Skeletal muscle cell (primary cell): ENCODE measurements at regions not wholly inside any gene's neighbourhood (a gene's known extent, or its start where the extent isn't known, plus 50 kb on each side); places are given as distances from the start of the nearest gene placed in this dataset.
"Not testable (repeated sequence)": the region's sequence is repeated elsewhere in the genome, so short reads cannot be mapped to it uniquely, and the experiment has no call there.

Source experiments
- DNase-seq: peaks from one replicate; pipeline ENCODE4 v3.0.0-alpha.2; 2010; ENCODE audit warnings: low read depth
- H3K4me3 ChIP-seq: 2 replicates; pipeline ENCODE4 v1.5.1; 2011; ENCODE audit warnings: low read depth, mild to moderate bottlenecking, control low read depth, low read length, moderate library complexity

DNA sequence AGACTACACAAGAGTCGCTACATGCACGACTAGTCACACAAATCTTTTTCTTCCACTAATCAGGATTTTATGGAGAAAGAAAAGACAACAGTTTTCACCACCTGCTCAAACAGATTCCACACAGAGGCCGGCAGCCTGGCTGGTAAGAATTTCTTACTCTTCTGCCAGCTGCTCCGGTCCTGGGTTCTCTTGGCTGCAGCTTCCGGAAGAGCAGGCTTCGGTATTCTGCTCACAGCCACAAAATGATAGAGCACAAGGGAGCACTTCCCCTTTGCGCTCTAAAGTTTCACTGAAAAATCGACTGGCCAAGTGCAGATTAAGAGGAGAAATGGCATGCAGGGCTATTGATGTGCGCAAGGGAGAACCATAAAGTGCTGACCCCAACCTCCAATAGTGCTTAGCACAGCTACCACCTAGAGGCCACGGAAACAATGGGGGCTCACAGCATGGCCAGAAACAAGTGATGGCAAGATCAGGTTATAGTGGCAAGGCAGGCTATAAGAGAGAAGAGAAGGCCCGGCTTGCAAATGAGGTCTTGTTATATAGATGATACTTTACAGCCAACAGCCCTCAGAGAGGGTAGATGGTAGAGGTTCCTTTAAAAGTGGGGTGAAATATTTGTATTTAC, 114.2 kb upstream of the ACBD5 start:
- DNase-seq, H3K4me3 ChIP-seq: not testable (repeated sequence)

- DNase-seq, H3K4me3 ChIP-seq: not testable (repeated sequence)
Measured at GRCh38 chr10:27354100-27354499, 113.5 kb upstream of the ACBD5 start.

DNA sequence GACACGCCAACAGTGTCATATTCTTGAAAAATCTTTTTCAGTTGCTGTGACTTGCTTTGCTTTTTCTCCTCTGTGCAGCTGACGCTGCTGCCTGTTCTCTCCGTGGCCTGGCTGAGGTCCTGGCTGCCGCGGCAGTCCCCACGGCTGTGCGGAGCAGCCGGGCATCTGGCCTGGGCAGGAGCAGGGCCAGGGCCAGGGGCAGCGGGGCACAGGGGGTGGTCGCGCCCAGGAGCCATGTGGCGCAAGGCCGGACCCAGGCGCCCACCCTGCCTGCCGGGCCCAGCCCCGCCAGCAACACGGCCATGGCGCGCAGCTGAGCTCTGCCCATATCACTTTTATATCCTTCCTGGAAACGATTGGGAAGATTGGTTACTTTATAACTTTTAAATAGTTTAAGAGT, 109.4 kb upstream of the ACBD5 start:
- H3K4me3 ChIP-seq = no peak overlapping the region
- no peak for DNase-seq

DNA sequence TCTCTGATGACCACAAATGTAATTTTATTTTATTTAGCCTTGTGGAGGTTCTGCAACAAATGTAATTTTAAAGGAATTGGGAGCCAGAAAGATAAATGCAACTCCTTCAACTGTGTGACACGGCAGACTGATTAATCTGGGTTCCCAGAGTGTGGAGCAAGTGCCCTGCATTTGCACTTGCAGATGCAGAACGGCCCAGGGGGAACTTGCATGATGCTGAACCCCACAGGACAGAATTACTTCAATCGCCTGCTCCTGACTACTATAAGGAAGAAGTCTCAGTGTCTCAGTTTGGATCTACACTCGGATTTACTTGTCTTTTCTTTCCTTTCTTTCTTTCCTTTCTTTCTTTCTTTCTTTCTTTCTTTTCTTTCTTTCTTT, 107.2 kb upstream of the ACBD5 start:
- DNase-seq, H3K4me3 ChIP-seq: not testable (repeated sequence)

DNA sequence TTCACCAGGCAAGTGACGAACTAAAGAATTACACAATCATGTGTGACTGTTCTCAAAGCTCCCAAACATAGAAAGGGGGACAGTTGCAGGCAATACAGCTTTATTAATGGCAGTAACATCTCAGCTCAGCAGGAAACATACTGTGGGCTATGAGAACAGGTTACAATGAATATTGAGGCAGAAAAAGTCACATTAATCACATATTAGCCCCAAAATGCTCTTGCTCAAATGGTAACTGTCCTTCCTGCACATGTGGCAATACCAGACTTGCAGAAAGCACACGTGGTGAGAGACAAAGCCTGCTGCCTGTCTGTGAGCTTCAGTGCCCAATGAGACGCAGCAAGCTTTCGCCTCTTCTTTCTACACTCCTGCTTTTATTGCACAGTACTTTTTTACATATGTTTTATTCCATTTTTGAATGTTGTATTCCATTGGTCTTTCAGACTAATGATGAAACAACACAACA, 104.9 kb upstream of the ACBD5 start:
- DNase-seq = no peak
- no peak overlapping the region for H3K4me3 ChIP-seq

GRCh38 chr10:27344568-27345454, 104.2 kb upstream of the ACBD5 start:
- DNase-seq = no peak
- H3K4me3 ChIP-seq = no peak overlapping the region

- H3K4me3 ChIP-seq = no peak overlapping the region
- DNase-seq = no peak
Measured at GRCh38 chr10:27341001-27341400, 100.4 kb upstream of the ACBD5 start.

DNA sequence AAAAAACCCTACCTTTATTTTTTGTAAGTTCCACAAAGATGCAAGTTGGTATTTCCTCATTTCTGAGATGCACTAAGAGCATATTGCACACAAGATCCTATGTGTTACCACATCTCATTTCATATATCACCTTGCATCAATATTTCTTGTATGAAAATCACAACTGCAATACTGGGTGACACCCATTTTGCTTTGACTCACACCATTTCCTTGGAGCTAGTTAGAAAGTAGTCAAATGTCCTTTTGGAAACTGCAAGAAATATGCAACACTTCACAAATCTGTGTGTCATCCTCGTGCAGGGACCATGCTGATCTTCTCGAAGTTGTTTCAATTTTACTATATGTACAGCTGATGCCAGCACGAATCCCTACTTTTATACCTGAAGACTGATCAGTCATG, 94.6 kb upstream of the ACBD5 start:
- not testable (repeated sequence) for DNase-seq, H3K4me3 ChIP-seq

DNA sequence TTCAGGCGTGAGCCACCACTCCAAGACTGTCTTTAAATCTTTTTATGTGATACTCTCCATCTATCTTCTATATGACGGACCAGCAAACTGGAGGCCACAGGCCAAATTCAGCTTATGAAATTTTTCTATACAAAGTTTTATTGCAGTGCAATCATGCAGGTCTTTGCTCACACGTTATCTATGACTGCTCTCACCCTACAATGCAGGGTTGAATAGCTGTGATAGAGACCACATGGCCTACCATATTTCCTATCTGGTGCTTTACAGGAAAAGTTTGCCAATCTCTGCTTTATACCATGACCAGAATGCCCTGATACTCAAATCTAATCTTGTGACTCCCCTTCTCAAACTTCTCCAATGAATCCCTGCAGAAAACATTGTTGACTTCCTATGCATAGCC, 89.5 kb upstream of the ACBD5 start:
- DNase-seq = no peak
- no peak overlapping the region for H3K4me3 ChIP-seq

GRCh38 chr10:27328946-27329345, 88.3 kb upstream of the ACBD5 start:
- no peak for DNase-seq

GRCh38 chr10:27326748-27327147, 86.2 kb upstream of the ACBD5 start:
- DNase-seq, H3K4me3 ChIP-seq: not testable (repeated sequence)

More at GRCh38 chr10:27328946-27329345, 88.3 kb upstream of the ACBD5 start:
- H3K4me3 ChIP-seq = no peak overlapping the region

DNA sequence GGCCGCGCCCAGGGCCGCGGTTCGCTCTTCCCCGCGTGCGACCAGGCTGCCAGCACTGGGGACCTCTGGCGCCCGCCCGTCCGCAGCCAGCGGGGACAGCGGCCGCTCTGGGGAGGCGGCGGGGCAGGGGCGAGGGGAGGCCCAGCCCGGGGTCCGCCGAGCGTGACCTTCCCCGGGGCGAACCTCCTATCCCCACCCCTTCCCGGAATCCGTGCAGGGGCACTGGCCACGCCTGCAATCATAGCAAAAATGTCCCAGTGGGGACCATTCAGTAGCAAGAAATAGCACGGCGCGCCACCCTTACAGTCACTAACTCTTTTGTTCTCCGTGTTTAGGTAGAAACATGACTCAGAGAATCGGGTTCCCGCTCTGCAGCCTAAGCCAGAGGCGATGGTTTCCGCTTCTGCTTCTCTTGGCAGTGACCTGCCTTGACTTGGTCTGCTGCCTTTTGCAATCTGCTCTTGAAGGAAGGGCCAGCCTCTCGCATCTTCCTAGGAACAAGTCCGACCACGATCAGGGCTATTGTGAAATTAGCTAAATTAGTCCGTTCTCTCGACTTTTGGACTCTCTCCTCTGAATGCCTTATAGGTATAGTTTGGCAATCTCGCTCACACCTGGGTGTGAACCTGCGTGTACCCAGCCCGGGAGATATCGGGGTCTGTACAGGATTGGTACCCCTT, 79.3 kb upstream of the ACBD5 start:
- peak; percentile 7 for DNase-seq
- H3K4me3 ChIP-seq = peak overlapping the region; percentile 26

DNA sequence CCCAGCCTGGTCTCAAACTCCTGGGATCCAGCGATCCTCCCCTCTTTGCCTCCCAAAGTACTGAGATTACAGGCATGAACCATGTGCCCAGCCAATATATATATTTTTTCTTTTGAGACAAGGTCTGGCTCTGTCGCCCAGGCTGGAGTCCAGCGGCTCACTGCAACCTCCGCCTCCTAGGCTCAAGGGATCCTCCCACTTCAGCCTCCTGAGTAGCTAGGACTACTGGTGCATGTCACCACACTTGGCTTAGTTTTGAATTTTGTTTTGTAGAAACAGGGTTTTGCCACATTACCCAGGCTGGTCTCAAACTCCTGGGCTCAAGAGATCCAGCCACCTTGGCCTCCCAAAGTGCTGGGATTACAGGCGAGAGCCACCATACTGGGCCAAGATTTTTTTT, 78.5 kb upstream of the ACBD5 start:
- H3K4me3 ChIP-seq = not testable (repeated sequence)

DNA sequence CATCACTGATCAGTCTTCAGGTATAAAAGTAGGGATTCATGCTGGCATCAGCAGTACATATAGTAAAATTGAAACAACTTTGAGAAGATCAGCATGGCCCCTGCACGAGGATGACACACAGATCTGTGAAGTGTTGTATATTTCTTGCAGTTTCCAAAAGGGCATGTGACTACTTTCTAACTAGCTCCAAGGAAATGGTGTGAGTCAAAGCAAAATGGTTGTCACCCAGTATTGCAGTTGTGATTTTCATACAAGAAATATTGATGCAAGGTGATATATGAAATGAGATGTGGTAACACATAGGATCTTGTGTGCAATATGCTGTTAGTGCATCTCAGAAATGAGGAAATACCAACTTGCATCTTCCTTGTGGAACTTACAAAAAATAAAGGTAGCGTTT, 74.5 kb upstream of the ACBD5 start:
- not testable (repeated sequence) for H3K4me3 ChIP-seq, DNase-seq

More for the DNA sequence above, 78.5 kb upstream of the ACBD5 start:
- DNase-seq = not testable (repeated sequence)

GRCh38 chr10:27313586-27313985, 73.0 kb upstream of the ACBD5 start:
- not testable (repeated sequence) for H3K4me3 ChIP-seq, DNase-seq

DNA sequence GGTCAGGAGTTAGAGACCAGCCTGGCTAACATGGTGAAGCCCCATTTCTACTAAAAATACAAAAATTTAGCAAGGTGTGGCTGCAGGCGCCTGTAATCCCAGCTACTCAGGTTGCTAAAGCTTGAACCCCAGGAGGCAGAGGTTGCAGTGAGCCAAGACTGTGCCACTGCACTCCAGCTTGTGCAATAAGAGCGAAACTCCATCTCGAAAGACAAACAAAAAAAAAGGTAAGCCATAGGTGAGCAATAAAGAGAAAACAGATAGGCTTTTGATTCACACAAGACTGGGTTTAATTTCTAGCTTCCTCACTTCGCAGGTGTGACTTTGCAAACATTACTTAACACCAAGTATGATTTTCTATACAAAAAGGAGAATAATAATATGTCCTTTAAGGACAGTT, 72.3 kb upstream of the ACBD5 start:
- H3K4me3 ChIP-seq = no peak overlapping the region
- DNase-seq = no peak

DNA sequence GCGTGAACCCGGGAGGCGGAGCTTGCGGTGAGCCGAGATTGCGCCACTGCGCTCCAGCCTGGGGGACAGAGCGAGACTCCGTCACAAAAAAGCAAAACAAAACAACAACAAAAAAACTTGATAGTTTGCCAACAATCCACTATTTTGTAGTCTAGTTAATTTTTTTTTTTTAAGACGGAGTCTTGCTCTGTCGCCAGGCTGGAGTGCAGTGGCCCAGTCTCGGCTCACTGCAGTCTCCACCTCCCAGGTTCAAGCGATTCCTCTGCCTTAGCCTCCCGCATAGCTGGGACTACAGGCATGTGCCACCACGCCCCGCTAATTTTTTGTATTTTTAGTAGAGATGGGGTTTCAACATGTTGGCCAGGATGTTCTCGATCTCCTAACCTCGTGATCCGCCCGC, 71.2 kb upstream of the ACBD5 start:
- not testable (repeated sequence) for DNase-seq, H3K4me3 ChIP-seq

- not testable (repeated sequence) for DNase-seq, H3K4me3 ChIP-seq
Measured at GRCh38 chr10:27298522-27298850, 57.9 kb upstream of the ACBD5 start.

DNA sequence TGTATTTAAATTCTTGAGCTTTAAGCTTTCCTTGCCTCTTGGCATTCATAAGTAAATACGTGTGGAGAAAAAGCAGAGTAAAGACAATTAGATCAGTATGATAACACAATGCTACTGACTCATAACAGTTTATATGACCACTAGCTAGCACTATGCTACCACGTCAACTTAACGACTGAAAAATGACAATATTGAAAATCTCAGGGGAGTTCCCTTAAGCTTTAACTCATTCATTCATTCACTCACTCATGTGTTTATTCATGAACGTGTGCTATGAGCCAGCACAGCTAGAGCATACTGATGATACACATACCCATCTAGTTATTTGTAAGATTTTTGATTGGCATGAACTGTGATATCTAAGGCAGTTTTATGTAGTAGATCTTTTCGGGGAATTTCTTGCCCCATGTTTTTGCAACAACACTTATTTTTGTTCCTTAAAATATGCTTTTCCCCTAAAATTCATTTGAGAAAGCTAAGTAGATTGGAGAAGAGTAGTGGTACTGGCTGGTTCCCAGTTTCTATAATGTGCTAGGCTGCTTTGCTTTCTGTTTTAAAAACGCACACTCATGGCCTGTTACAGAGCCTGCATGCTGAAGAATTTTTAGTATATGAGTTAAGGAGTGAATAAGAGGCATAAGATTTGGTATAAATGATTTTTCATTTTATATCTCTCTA, 57.4 kb upstream of the ACBD5 start:
- DNase-seq = no peak
- no peak overlapping the region for H3K4me3 ChIP-seq

- not testable (repeated sequence) for DNase-seq, H3K4me3 ChIP-seq
Measured at GRCh38 chr10:27296285-27296684, 55.7 kb upstream of the ACBD5 start.
